ENCODE measurements at regions not wholly inside any gene's neighbourhood (a gene's known extent, or its start where the extent isn't known, plus 50 kb on each side); places are given as distances from the start of the nearest gene placed in this dataset.

DNA sequence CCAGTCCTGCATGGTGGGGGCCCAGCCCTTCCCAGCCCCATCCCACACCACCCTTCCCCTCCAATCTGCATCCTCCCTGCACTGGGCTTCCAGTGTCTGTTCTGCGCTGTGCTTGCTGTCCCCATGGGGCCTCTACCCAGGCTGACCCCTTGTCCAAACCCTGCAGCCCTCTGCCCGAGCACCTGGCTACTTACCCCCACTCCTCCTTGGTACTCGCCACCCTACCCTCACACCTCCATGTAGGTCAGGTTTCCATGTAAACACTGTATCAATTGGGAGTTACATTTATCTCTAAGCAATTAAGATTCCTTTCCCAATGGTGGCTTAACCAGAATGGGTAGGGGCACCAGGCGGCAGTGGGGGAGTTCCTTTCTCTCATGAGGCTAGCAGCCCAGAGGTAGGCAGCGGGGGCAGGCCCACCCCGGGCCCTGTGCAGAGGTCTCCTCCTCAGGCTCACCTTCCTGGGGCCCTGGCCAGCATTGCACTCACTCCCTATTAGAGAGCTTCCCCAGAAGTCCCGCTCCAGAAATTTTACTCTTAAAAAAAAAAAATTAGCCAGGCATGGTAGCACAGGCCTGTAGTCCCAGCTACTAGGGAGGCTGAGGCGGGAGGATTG, 76.6 kb upstream of the CCND2 start:
- DNase-seq (ENCODE audit: low spot score) = no peak
- ATAC-seq = no peak
- H3K4me1 ChIP-seq (ENCODE audit: insufficient read depth, low read length) = no peaks in the 10 kb centered on the region
- H3K36me3 ChIP-seq (replicated peaks in 1 of 2; ENCODE audit: control insufficient read depth in 1 of 2, insufficient read depth in 2 of 2, low read length in 2 of 2) = no peaks in the 10 kb centered on the region
- in situ Hi-C loops (cut with HindIII; ENCODE audit: extremely low pct_ligation_motif_present, low pct_unique_long_range_greater_than_20kb) = no loop called here
- no peaks in the 10 kb centered on the region for H3K9me3 ChIP-seq (ENCODE audit: low read length)
- no peak overlapping the region for H3K4me2 ChIP-seq (ENCODE audit: low read depth, low read length)
- no peak overlapping the region for H3K9ac ChIP-seq (ENCODE audit: insufficient read depth, low read depth, low read length)
- intact Hi-C loops (cut with micrococcal nuclease; ENCODE audit: unreplicated experiment) = no loop called here
- no peaks in the 10 kb centered on the region for H4K20me1 ChIP-seq (ENCODE audit: insufficient read depth, low read length)
- 19% methylated on average over 8 of the region's 8 CpGs for WGBS (ENCODE audit: low lambda C conversion rate)
- TF ChIP-seq NRL (CRISPR knock-in tag; IDR thresholded peaks at IDR 0.05; ENCODE audit: borderline replicate concordance) (no peak), RFXAP (CRISPR knock-in tag; IDR thresholded peaks at IDR 0.05; ENCODE audit: borderline replicate concordance) (no peak)
- POLR2A ChIA-PET = no interaction called here
- no peak overlapping the region for H2AFZ ChIP-seq (ENCODE audit: low read length)
- peaks cover 0 to 37% of the 10 kb centered on the region in 2 experiments; a peak in 4 of 5 replicates for H3K27me3 ChIP-seq (ENCODE audit: control insufficient read depth in 1 of 2, insufficient read depth in 2 of 2, low read length in 2 of 2)
- CTCF ChIA-PET (ENCODE audit: low intra/inter-chr PET ratio, low total read pairs) = no interaction called here
- no peak overlapping the region for H3K4me3 ChIP-seq (replicated peaks in 1 of 3; ENCODE audit: insufficient read depth in 1 of 3, low read depth in 2 of 3, low read length in 3 of 3)
- no peak for FAIRE-seq
- BruUV-seq (replicated peaks) = no TSS peak
- H3K79me2 ChIP-seq (ENCODE audit: insufficient read depth, low read length) = no peaks in the 10 kb centered on the region
- no peak overlapping the region for H3K27ac ChIP-seq (ENCODE audit: extremely low read length, insufficient read depth, low read length)

DNA sequence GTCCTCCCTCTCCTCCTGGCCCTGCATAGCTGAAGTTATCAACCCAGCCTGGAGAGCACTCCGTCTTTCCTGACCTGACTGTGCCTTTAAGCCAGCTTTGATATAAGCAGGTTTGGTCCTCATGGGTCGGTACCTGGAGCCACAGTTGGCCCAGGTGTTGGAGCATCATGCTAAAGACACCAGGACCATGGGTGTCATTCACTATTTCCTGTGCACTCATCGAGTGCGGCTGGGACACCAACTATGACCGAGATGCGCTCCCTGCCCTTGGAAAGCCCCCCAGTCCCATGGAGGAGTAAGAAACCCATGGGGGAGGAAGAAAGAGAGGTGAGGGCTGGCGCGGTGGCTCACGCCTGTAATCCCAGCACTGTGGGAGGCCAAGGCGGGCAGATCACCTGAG, 78.9 kb upstream of the CCND2 start:
- Histone ChIP-seq H3K79me2 (ENCODE audit: insufficient read depth, low read length) (no peaks in the 10 kb centered on the region), H2AFZ (ENCODE audit: low read length) (no peak overlapping the region), H3K4me1 (ENCODE audit: insufficient read depth, low read length) (no peaks in the 10 kb centered on the region), H3K9ac (ENCODE audit: insufficient read depth, low read depth, low read length) (no peak overlapping the region), H4K20me1 (ENCODE audit: insufficient read depth, low read length) (no peaks in the 10 kb centered on the region), H3K9me3 (ENCODE audit: low read length) (no peaks in the 10 kb centered on the region), H3K36me3 (replicated peaks in 1 of 2; ENCODE audit: control insufficient read depth in 1 of 2, insufficient read depth in 2 of 2, low read length in 2 of 2) (no peaks in the 10 kb centered on the region), H3K27me3 (ENCODE audit: control insufficient read depth in 1 of 2, insufficient read depth in 2 of 2, low read length in 2 of 2) (peaks cover 0 to 38% of the 10 kb centered on the region in 2 experiments; a peak in 4 of 5 replicates), H3K4me3 (replicated peaks in 1 of 3; ENCODE audit: insufficient read depth in 1 of 3, low read depth in 2 of 3, low read length in 3 of 3) (no peak overlapping the region), H3K4me2 (ENCODE audit: low read depth, low read length) (no peak overlapping the region), H3K27ac (ENCODE audit: extremely low read length, insufficient read depth, low read length) (no peak overlapping the region)
- ChIA-PET POLR2A (no interaction called here), CTCF (ENCODE audit: low intra/inter-chr PET ratio, low total read pairs) (no interaction called here)
- ATAC-seq = no peak
- WGBS (ENCODE audit: low lambda C conversion rate) = 52% methylated on average over 2 of the region's 10 CpGs
- FAIRE-seq = no peak
- intact Hi-C loops (cut with micrococcal nuclease; ENCODE audit: unreplicated experiment) (no loop called here), in situ Hi-C loops (cut with HindIII; ENCODE audit: extremely low pct_ligation_motif_present, low pct_unique_long_range_greater_than_20kb) (no loop called here)
- no TSS peak for BruUV-seq (replicated peaks)
- DNase-seq (ENCODE audit: low spot score) = no peak
- TF ChIP-seq ARNTL (CRISPR knock-in tag; IDR thresholded peaks at IDR 0.05) = no peak
- TF ChIP-seq, protein P1, sequence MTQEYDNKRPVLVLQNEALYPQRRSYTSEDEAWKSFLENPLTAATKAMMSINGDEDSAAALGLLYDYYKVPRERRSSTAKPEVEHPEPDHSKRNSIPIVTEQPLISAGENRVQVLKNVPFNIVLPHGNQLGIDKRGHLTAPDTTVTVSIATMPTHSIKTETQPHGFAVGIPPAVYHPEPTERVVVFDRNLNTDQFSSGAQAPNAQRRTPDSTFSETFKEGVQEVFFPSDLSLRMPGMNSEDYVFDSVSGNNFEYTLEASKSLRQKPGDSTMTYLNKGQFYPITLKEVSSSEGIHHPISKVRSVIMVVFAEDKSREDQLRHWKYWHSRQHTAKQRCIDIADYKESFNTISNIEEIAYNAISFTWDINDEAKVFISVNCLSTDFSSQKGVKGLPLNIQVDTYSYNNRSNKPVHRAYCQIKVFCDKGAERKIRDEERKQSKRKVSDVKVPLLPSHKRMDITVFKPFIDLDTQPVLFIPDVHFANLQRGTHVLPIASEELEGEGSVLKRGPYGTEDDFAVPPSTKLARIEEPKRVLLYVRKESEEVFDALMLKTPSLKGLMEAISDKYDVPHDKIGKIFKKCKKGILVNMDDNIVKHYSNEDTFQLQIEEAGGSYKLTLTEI (CRISPR knock-in tag; conservative IDR thresholded peaks at IDR 0.05) = no peak
- no peak for TF ChIP-seq MAFF (IDR thresholded peaks at IDR 0.05; ENCODE audit: low read depth, low read length)
- no peak for TF ChIP-seq ZNF747 (CRISPR knock-in tag; IDR thresholded peaks at IDR 0.05; ENCODE audit: borderline replicate concordance)
- TF ChIP-seq HOXD1 (CRISPR knock-in tag; IDR thresholded peaks at IDR 0.05) = no peak
- no peak for TF ChIP-seq EZH2 (conservative IDR thresholded peaks at IDR 0.05; ENCODE audit: low read depth, low read length)
- TF ChIP-seq WIZ (CRISPR knock-in tag; IDR thresholded peaks at IDR 0.05) = no peak
- TF ChIP-seq TBX2 (CRISPR knock-in tag; IDR thresholded peaks at IDR 0.05; ENCODE audit: borderline replicate concordance) = no peak
- no peak for TF ChIP-seq RBAK (CRISPR knock-in tag; IDR thresholded peaks at IDR 0.05)
- no peak for TF ChIP-seq ZNF652 (CRISPR knock-in tag; IDR thresholded peaks at IDR 0.05; ENCODE audit: borderline replicate concordance, low read depth)
